ENCODE measurements at regions not wholly inside any gene's neighbourhood (a gene's known extent, or its start where the extent isn't known, plus 50 kb on each side); places are given as distances from the start of the nearest gene placed in this dataset.

DNA sequence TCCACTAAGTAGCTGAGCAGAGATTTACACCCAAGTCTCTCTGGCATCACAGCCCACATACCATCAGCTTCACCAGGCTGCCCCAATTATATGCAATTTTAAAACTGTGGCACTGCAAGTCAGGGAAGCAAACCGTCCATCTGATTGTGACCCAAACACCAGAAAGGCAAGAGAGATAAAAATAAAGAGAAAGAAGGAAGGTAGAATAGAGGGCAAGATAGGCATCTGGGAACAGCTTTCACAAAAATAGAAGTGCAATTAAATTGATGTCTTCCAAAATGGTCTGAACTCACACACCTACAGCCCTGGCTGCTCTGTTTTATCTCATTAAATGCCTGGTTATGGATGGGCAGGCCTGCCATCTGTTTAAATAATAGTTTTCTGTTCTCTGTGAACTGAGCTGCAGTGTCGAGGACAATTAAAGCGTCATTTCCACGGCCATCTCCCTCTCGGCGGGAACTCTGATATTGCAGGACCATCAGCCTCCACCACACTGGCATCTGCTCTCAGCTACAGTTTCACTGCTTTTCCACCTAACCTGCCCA lies 509.1 kb downstream of the INHBA start:
- H3K36me3 Mint-ChIP-seq: no peaks in the 10 kb centered on the region
- Histone ChIP-seq H2AFZ (ENCODE audit: insufficient read depth, low read depth, low read length, poor library complexity, severe bottlenecking) (no peak overlapping the region), H3K9me3 (replicated peaks in 1 of 2; ENCODE audit: control insufficient read depth in 1 of 2, insufficient read depth in 1 of 2, low read length in 2 of 2) (no peaks in the 10 kb centered on the region), H3K9ac (ENCODE audit: insufficient read depth, low read length, poor library complexity, severe bottlenecking) (no peak overlapping the region), H3K27me3 (ENCODE audit: control insufficient read depth in 2 of 2, insufficient read depth in 2 of 2, low read length in 2 of 2) (no peaks in the 10 kb centered on the region), H3K27ac (ENCODE audit: low read depth in 1 of 2, low read length in 2 of 2) (no peak overlapping the region), H3K36me3 (replicated peaks in 1 of 2; ENCODE audit: control insufficient read depth in 1 of 2, insufficient read depth in 2 of 2, low read length in 2 of 2) (no peaks in the 10 kb centered on the region), H3K4me3 (replicated peaks in 1 of 3; ENCODE audit: low read depth in 2 of 3, low read length in 3 of 3) (no peak overlapping the region), H3K4me2 (replicated peaks; ENCODE audit: extremely low read depth, low read length, poor library complexity, severe bottlenecking) (no peak overlapping the region), H3K79me2 (ENCODE audit: insufficient read depth, low read length) (no peaks in the 10 kb centered on the region), H3K4me1 (ENCODE audit: control insufficient read depth in 1 of 2, insufficient read depth in 2 of 2, low read length in 2 of 2) (no peaks in the 10 kb centered on the region), H4K20me1 (ENCODE audit: insufficient read depth, low read length) (no peaks in the 10 kb centered on the region)
- peaks cover 0 to 3% (median 0%) of the 10 kb centered on the region in 7 donors for H3K9me3 Mint-ChIP-seq
- no peak for TF ChIP-seq CTCF (IDR thresholded peaks at IDR 0.05)
- WGBS (ENCODE audit: insufficient coverage): 100% methylated on average over 1 of the region's 6 CpGs
- peaks cover 0 to 1% (median 0%) of the 10 kb centered on the region in 3 donors for H3K27me3 Mint-ChIP-seq (ENCODE audit: low read depth in 3 of 3)
- no peak for DNase-seq
- intact Hi-C loops (cut with micrococcal nuclease): no loop called here
- H3K27ac Mint-ChIP-seq: no peak overlapping the region
- no peak overlapping the region for H3K4me3 Mint-ChIP-seq
- no peaks in the 10 kb centered on the region for H3K4me1 Mint-ChIP-seq

GRCh38 chr7:41190581-41190980 lies 512.3 kb downstream of the INHBA start:
- H3K36me3 Mint-ChIP-seq: no peaks in the 10 kb centered on the region

More at GRCh38 chr7:41190581-41190980, 512.3 kb downstream of the INHBA start:
- Histone ChIP-seq H3K27ac (ENCODE audit: low read depth in 1 of 2, low read length in 2 of 2) (no peak overlapping the region), H2AFZ (ENCODE audit: insufficient read depth, low read depth, low read length, poor library complexity, severe bottlenecking) (no peak overlapping the region), H3K36me3 (replicated peaks in 1 of 2; ENCODE audit: control insufficient read depth in 1 of 2, insufficient read depth in 2 of 2, low read length in 2 of 2) (no peaks in the 10 kb centered on the region), H3K4me3 (replicated peaks in 1 of 3; ENCODE audit: low read depth in 2 of 3, low read length in 3 of 3) (no peak overlapping the region), H4K20me1 (ENCODE audit: insufficient read depth, low read length) (no peaks in the 10 kb centered on the region), H3K27me3 (ENCODE audit: control insufficient read depth in 2 of 2, insufficient read depth in 2 of 2, low read length in 2 of 2) (no peaks in the 10 kb centered on the region), H3K4me2 (replicated peaks; ENCODE audit: extremely low read depth, low read length, poor library complexity, severe bottlenecking) (no peak overlapping the region), H3K79me2 (ENCODE audit: insufficient read depth, low read length) (no peaks in the 10 kb centered on the region), H3K4me1 (ENCODE audit: control insufficient read depth in 1 of 2, insufficient read depth in 2 of 2, low read length in 2 of 2) (no peaks in the 10 kb centered on the region), H3K9me3 (replicated peaks in 1 of 2; ENCODE audit: control insufficient read depth in 1 of 2, insufficient read depth in 1 of 2, low read length in 2 of 2) (no peaks in the 10 kb centered on the region), H3K9ac (ENCODE audit: insufficient read depth, low read length, poor library complexity, severe bottlenecking) (no peak overlapping the region)
- Mint-ChIP-seq H3K9me3 (peaks cover 0 to 7% (median 4%) of the 10 kb centered on the region in 7 donors), H3K27ac (no peak overlapping the region), H3K4me1 (no peaks in the 10 kb centered on the region), H3K4me3 (no peak overlapping the region), H3K27me3 (ENCODE audit: low read depth in 3 of 3) (peaks cover 0 to 1% (median 0%) of the 10 kb centered on the region in 3 donors)
- no peak for TF ChIP-seq CTCF (IDR thresholded peaks at IDR 0.05)
- DNase-seq: no peak
- no CpG with 5 or more reads among the region's 2 CpGs for WGBS (ENCODE audit: insufficient coverage)
- intact Hi-C loops (cut with micrococcal nuclease): no loop called here

Measured in CD14-positive monocyte (primary cell).